Fibroblast of pulmonary artery (primary cell): ENCODE measurements at regions not wholly inside any gene's neighbourhood (a gene's known extent, or its start where the extent isn't known, plus 50 kb on each side); places are given as distances from the start of the nearest gene placed in this dataset.
"Not testable (repeated sequence)": the region's sequence is repeated elsewhere in the genome, so short reads cannot be mapped to it uniquely, and the experiment has no call there.

ENCODE experiments used
- DNase-seq: peaks from one replicate; pipeline ENCODE4 v3.0.0-alpha.2; 2010; ENCODE audit warnings: low read depth
- H3K4me3 ChIP-seq: replicated peaks from 2 replicates; pipeline ENCODE4 v1.5.1; 2011; ENCODE audit warnings: low read depth, mild to moderate bottlenecking, control low read depth, low read length, moderate library complexity
- CTCF ChIP-seq: IDR thresholded peaks from 2 replicates; pipeline ENCODE4 v1.5.1; 2011; ENCODE audit warnings: mild to moderate bottlenecking, control low read depth, low read length, inconsistent platforms; ENCODE audit errors: missing control alignments

- H3K4me3 ChIP-seq = no peak overlapping the region
- DNase-seq = no peak
- TF ChIP-seq CTCF = no peak
Observed at GRCh38 chr17:54196751-54197150, 374.0 kb downstream of the KIF2B start.

GRCh38 chr17:54201380-54201779, 378.7 kb downstream of the KIF2B start:
- not testable (repeated sequence) for DNase-seq, H3K4me3 ChIP-seq

- no peak for TF ChIP-seq CTCF
- DNase-seq = no peak
- no peak overlapping the region for H3K4me3 ChIP-seq
Observed at GRCh38 chr17:54220829-54221228, 398.1 kb downstream of the KIF2B start.

GRCh38 chr17:54221499-54221898, 398.8 kb downstream of the KIF2B start:
- no peak for TF ChIP-seq CTCF
- H3K4me3 ChIP-seq = no peak overlapping the region
- DNase-seq = no peak

- TF ChIP-seq CTCF = no peak
- no peak for DNase-seq
- no peak overlapping the region for H3K4me3 ChIP-seq
Observed at GRCh38 chr17:54235571-54235970, 412.8 kb downstream of the KIF2B start.

- DNase-seq = no peak
- H3K4me3 ChIP-seq = no peak overlapping the region
- no peak for TF ChIP-seq CTCF
Observed at GRCh38 chr17:54237911-54238515, 415.3 kb downstream of the KIF2B start.

GRCh38 chr17:54239291-54239690, 416.6 kb downstream of the KIF2B start:
- DNase-seq = no peak
- H3K4me3 ChIP-seq = no peak overlapping the region
- no peak for TF ChIP-seq CTCF
